ENCODE measurements at regions not wholly inside any gene's neighbourhood (a gene's known extent, or its start where the extent isn't known, plus 50 kb on each side); places are given as distances from the start of the nearest gene placed in this dataset.
A peak's percentile ranks its signal among the peaks of the same experiment; 100 is the strongest.

DNA sequence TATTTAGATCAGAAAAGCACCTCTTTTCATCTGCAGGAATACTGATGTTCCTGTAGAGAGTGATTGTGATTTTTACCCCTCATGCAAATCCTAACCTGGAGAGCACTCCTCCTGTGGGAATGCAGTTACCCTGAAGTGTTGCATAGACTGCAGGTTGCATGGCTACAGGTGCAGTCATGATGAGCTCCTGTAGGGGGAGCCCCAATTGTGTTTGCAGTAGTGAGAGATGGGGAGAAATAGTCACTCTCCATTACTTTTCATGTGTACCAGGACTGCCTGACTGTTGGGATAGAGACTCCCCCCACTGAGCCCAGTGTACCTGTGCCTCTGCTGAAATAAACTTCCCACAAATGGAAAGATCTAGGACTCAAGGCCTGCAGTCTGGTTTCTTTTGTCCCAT lies 1086.5 kb downstream of the SLC6A15 start:
- Histone ChIP-seq H3K36me3 (ENCODE audit: insufficient read depth, low read length) (no peaks in the 10 kb centered on the region), H3K4me3 (ENCODE audit: low read depth, low read length, poor library complexity, severe bottlenecking) (no peak overlapping the region), H3K79me2 (ENCODE audit: insufficient read depth, low read length) (no peaks in the 10 kb centered on the region), H3F3A (ENCODE audit: insufficient read depth, low read length) (no peaks in the 10 kb centered on the region), H3K27me3 (ENCODE audit: insufficient read depth, low read length) (no peaks in the 10 kb centered on the region), H3K9me2 (ENCODE audit: low read depth, low read length) (no peaks in the 10 kb centered on the region), H2AFZ (ENCODE audit: low read length) (no peak overlapping the region), H3K27ac (ENCODE audit: low read depth, low read length, poor library complexity, severe bottlenecking) (no peak overlapping the region), H3K9ac (ENCODE audit: low read length) (no peak overlapping the region), H3K4me2 (ENCODE audit: low read length) (no peak overlapping the region), H3K9me3 (ENCODE audit: low read length) (no peaks in the 10 kb centered on the region), H3K4me1 (ENCODE audit: insufficient read depth, low read length, severe bottlenecking) (no peaks in the 10 kb centered on the region), H4K20me1 (ENCODE audit: insufficient read depth, low read length) (no peaks in the 10 kb centered on the region)
- TF ChIP-seq EZH2 (IDR thresholded peaks at IDR 0.05; ENCODE audit: borderline replicate concordance, low read length), result no peak
- TF ChIP-seq, protein P1, sequence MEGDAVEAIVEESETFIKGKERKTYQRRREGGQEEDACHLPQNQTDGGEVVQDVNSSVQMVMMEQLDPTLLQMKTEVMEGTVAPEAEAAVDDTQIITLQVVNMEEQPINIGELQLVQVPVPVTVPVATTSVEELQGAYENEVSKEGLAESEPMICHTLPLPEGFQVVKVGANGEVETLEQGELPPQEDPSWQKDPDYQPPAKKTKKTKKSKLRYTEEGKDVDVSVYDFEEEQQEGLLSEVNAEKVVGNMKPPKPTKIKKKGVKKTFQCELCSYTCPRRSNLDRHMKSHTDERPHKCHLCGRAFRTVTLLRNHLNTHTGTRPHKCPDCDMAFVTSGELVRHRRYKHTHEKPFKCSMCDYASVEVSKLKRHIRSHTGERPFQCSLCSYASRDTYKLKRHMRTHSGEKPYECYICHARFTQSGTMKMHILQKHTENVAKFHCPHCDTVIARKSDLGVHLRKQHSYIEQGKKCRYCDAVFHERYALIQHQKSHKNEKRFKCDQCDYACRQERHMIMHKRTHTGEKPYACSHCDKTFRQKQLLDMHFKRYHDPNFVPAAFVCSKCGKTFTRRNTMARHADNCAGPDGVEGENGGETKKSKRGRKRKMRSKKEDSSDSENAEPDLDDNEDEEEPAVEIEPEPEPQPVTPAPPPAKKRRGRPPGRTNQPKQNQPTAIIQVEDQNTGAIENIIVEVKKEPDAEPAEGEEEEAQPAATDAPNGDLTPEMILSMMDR (IDR thresholded peaks at IDR 0.05; ENCODE audit: low read length), result peak; percentile 71

DNA sequence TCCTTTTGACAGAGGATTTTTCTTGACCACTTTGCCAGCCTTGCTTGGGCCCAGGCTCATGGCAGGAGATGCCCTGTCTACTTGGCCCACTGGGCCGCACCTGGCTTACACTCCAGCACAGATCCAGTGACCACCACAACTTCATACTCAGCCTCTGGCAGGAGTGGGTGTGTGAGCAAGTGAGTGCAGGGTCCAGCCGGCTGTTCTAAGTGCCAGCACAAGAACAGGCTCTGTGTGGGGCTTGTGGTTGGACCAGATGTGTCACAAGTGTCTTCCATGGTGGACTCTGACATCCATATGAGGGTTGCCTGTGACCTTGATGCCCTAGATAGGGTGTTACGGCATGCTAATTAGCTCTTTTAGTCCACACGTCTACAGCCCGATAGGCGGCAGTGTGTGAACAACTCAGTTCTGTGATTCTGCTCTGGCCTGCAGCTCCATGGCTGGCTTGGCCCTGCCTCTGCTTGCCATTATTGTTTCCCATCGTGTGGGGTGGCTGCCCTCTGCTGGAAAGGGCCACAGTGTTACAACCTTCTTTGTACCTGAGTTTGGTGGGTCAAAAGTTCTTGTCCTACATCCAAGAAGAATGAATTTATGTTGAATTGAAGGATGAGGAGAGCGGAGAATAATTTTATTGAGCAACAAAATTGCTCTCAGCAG lies 1089.1 kb downstream of the SLC6A15 start:
- no peaks in the 10 kb centered on the region for H3K36me3 ChIP-seq (ENCODE audit: insufficient read depth, low read length)
- H3K79me2 ChIP-seq (ENCODE audit: insufficient read depth, low read length), result no peaks in the 10 kb centered on the region
- H3K27ac ChIP-seq (ENCODE audit: low read depth, low read length, poor library complexity, severe bottlenecking), result no peak overlapping the region
- no peak overlapping the region for H2AFZ ChIP-seq (ENCODE audit: low read length)
- H3K4me2 ChIP-seq (ENCODE audit: low read length), result no peak overlapping the region
- no peak overlapping the region for H3K9ac ChIP-seq (ENCODE audit: low read length)
- H3K9me3 ChIP-seq (ENCODE audit: low read length), result no peaks in the 10 kb centered on the region
- no peaks in the 10 kb centered on the region for H3K9me2 ChIP-seq (ENCODE audit: low read depth, low read length)
- H4K20me1 ChIP-seq (ENCODE audit: insufficient read depth, low read length), result no peaks in the 10 kb centered on the region
- no peak overlapping the region for H3K4me3 ChIP-seq (ENCODE audit: low read depth, low read length, poor library complexity, severe bottlenecking)
- no peaks in the 10 kb centered on the region for H3K4me1 ChIP-seq (ENCODE audit: insufficient read depth, low read length, severe bottlenecking)
- H3K27me3 ChIP-seq (ENCODE audit: insufficient read depth, low read length), result no peaks in the 10 kb centered on the region
- H3F3A ChIP-seq (ENCODE audit: insufficient read depth, low read length), result no peaks in the 10 kb centered on the region
- TF ChIP-seq, protein P1 (IDR thresholded peaks at IDR 0.05; ENCODE audit: low read length), result peak; percentile 80
- no peak for TF ChIP-seq EZH2 (IDR thresholded peaks at IDR 0.05; ENCODE audit: borderline replicate concordance, low read length)

DNA sequence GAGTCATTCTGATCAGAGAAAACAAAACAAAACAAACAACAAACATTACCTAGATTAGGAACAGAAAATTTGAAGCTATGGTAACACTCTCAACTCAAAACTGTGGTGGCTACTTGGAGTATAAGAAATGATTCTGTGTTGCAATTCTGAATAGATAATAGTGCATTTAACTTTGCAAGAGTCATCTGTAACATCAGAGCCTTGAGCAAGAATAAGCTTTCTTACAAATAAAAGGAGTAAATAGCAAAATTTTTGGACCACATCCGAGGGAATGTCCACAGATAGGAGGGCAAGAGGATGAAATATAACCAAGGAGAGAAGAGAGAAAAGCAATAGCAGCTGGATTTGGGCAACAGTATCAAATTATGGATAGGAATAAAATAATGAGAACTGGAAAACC lies 1090.6 kb downstream of the SLC6A15 start:
- Histone ChIP-seq H3K27ac (ENCODE audit: low read depth, low read length, poor library complexity, severe bottlenecking) (no peak overlapping the region), H3K9me2 (ENCODE audit: low read depth, low read length) (no peaks in the 10 kb centered on the region), H3K9ac (ENCODE audit: low read length) (no peak overlapping the region), H3K36me3 (ENCODE audit: insufficient read depth, low read length) (no peaks in the 10 kb centered on the region), H4K20me1 (ENCODE audit: insufficient read depth, low read length) (no peaks in the 10 kb centered on the region), H3K4me3 (ENCODE audit: low read depth, low read length, poor library complexity, severe bottlenecking) (no peak overlapping the region), H3K79me2 (ENCODE audit: insufficient read depth, low read length) (no peaks in the 10 kb centered on the region), H3K4me1 (ENCODE audit: insufficient read depth, low read length, severe bottlenecking) (no peaks in the 10 kb centered on the region), H3K27me3 (ENCODE audit: insufficient read depth, low read length) (no peaks in the 10 kb centered on the region), H3F3A (ENCODE audit: insufficient read depth, low read length) (no peaks in the 10 kb centered on the region), H3K9me3 (ENCODE audit: low read length) (no peaks in the 10 kb centered on the region), H3K4me2 (ENCODE audit: low read length) (no peak overlapping the region), H2AFZ (ENCODE audit: low read length) (no peak overlapping the region)
- TF ChIP-seq, protein P1 (IDR thresholded peaks at IDR 0.05; ENCODE audit: low read length), result no peak
- no peak for TF ChIP-seq EZH2 (IDR thresholded peaks at IDR 0.05; ENCODE audit: borderline replicate concordance, low read length)
